Activated T-cell treated with anti-CD3 and anti-CD28 coated beads for 48 hours (primary cell): ENCODE measurements at regions not wholly inside any gene's neighbourhood (a gene's known extent, or its start where the extent isn't known, plus 50 kb on each side); places are given as distances from the start of the nearest gene placed in this dataset.
"Not testable (repeated sequence)": the region's sequence is repeated elsewhere in the genome, so short reads cannot be mapped to it uniquely, and the experiment has no call there.

ENCODE experiments used
- DNase-seq: peaks from one replicate; pipeline ENCODE4 v3.0.0-alpha.2; 2020; ENCODE audit warnings: low read depth

DNA sequence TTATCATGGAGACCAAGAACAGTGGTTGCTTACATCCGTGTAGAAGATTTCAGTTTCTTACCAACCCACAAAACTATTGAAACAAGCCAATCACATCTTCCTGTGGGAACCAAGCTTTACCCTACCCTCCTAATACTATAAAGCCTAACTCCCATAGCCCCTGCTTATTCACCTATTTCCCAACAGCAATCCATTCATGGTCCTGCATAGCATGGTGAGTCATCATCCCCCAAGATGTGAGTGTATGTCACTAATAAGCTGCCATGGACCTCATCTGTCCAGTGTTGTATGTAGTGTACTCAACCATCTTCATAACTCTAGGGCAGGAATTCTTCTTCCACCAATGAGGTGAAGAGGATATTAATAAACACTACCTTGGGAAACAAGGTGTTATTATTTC is 1620.4 kb upstream of the FLRT2 start:
- DNase-seq = no peak

DNA sequence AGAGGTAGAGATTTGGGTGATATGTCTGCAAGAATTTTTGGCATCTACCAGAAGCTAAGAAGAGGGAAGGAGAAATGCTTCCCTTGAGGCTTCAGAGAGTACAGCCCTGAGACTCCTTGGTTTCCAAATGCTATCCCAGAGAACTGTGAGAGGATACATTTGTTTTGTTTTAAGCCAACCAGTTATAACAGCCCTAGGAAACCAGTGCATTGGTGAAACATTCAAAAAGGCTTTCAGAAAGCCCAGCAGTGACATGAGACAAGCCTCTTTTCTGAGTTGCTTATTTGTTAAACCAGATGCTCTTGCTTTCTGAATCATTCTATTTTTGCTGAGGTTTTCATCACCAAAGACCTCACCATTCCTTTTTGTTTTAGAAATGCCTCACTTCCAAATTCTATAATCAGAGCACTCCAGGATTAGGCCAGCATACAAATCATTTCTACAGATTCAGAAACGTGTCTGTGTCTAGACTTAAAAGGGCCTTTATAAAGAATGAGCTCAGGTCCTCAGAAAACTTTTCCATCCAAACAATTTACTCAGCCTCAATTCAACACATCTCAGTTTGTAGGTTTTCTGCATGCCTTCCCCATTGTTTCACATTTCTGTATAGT is 1617.8 kb upstream of the FLRT2 start:
- DNase-seq = no peak

DNA sequence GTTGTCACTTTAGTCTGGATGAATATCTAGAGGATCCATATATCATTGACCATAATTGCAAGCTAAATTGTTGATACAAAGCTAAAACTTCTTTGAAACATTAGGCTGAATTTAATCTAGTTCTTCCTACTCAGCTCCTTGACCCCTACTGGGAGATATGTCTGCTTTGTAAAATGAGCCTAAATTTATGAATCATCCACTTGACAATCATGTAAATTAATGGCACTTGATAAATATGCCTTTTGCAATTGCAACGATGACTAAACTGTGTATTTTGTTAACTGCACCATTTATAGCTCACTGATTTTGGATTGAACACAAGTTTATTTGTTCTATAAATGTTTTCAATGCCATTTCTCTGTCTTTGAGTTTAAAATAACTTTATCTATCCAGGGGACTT is 1616.5 kb upstream of the FLRT2 start:
- DNase-seq = no peak

DNA sequence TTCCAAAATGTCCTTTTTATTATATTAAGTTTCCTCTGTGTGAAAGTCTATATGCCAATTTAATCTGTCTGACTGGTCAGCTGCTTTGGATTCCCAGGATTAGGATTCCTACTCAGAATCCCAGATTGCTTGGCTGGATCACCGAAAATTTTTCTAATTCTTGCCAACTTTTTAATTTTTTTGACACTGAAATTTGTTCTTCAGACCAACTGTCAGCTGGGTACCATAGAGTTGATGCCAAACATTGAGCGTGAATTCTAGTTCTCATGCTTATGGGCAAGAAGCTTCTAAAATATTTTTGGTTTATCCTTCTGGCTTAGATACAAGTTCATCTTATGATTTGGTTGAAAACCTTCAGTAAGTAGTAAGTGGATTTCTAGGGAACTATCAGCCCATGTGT is 1611.4 kb upstream of the FLRT2 start:
- DNase-seq = no peak

DNA sequence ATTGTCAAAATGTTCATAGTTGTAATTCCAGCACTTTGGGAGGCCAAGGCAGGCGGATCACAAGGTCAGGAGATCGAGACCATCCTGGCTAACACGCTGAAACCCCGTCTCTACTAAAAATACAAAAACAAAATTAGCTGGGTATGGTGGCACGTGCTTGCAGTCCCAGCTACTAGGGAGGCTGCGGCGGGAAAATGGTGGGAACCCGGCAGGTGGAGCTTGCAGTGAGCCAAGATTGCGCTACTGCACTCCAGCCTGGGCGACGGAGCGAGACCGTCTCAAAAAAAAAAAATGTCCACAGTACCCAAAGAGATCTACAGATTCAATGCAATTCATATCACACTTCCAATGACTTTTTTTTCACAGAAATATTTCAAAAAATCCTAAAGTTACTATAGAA is 1610.3 kb upstream of the FLRT2 start:
- not testable (repeated sequence) for DNase-seq

DNA sequence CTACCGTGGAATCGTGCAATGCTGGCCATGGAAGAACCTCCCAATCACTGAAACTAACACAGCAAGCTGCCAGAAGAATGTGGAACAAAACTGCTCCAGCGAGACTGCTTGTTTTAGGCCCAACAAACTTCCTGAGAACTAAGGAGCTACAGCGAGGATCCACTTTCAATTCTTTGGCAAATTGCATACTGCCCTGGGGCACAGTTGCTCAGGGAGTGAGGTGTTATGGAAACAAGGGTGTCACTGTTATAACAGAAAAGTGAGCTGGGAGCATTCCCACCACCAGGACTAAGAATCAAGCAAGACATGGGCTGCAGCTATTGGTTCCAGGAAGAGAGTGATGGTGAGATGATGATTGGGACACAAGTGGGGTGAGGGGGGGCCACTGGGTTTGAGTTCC is 1606.1 kb upstream of the FLRT2 start:
- no peak for DNase-seq

DNA sequence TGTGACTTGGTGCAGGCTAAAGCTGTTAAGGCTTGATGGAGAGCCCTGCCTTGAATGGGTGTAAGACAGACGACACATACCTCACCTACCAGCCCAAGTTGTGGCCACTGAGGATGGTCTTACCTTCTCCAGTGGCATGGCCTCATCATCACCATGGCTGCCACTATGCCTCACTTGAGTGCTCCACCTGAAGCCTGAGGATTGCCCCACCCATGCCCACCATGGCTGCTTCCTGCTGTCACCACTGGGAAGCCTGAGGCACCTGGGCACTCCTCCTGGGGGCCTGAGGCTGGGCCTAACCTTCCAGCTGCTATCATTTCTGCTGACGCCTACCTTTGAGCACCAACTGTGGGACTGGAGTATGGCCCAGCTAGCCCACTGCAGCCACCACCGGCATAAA is 1605.7 kb upstream of the FLRT2 start:
- DNase-seq = no peak

DNA sequence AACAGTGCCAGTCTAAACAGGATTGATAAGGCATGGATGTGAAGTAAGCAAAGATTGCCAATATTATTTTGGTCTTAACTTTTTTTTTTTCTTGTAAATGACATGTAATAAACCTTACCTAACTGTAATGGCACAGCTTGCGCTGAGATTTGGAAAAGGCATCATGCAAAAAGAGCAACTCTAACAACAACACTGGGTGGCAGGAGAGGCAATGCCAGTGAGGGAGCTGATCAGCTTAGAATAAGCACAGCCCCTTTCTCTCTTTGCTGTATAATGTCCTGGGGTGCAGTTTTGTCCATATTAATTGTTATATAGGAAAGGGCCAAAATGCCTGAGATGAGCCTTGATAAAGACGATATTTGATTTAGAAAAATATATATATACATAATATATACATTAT is 1589.7 kb upstream of the FLRT2 start:
- no peak for DNase-seq

DNA sequence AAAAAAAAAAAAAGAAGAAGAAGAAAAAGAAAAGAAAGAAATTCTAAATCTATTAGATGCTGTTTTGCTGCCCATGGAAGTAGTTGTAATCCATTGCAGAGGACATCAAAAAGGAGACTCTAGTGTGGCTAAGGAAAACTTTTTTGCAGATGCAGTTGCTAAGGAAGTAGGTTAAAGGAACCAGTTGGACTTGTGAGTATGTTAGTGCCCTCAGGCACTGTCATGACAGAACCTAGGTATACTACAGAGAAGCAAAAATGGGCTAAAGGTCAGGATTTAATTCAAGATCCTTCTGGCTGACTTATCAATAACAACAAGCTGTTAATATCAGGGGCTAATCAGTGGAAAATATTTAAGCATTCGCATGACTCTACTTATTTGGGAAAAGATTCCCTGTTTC is 1571.6 kb upstream of the FLRT2 start:
- no peak for DNase-seq

DNA sequence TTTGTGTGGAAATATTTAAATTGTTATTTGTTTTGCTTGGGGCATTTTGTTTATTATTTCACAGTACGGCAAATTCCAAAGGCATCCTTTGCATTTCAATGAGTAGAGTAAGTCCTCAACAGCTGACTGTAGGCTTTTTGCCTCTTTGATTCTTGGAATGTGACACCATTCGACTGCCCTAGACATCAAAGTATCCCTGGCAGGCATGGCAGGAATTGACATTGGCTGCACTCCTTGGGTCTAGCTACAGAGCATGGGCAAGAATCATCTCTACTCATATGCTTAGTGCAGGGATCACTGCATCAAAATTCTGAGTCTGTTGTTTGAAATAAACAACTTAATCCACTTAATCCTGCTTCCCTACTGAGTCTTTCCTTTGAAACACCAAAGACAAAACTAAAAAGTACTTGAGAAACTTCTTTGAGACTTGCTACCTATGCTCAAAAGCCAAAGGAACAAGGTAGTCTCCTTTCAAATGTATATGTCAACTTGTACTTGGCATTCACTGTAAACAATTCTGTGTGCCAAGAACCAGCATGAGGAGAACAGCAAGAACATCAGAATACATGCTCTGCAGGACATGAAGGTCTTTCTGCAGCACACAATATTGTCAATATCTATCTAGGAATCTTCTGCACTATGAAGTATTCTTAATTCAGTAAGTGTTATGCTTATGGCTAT is 1569.0 kb upstream of the FLRT2 start:
- DNase-seq = no peak

DNA sequence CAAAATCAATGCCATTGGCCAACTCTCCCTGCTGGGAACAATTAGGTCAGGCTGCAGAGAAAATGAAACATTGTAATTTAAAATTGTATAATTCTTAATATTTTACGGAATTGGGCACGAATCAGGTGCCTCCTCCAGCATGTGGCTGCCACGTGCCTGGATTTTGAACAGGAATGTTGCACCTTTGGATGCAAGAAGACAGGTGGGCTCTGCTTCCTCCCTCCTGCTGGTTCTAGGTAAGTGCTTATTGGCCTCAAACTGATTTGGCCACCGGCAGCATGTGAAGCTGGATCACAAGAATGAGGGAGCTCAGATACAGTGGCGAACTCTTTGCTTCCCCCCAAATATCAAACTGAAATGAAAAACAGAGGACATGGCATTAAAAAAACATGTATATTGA is 1559.9 kb upstream of the FLRT2 start:
- no peak for DNase-seq

DNA sequence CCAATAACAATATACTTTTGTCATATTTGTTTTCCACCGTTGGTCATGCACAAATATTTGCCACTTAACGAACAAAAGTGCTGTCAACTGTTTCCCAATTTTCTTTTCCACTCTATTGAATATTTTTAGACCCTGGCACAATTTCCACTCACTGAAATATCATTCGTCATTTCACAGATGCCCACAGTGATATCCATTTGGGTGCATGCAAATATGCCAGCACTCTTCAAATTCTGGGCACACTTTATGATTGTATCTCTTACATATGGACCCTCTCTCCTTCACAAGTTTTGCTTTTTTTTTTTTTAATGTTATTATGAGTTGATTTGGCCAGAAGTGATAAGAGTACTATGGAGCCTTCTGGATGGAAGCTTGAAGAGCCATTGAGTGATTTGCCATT is 1557.3 kb upstream of the FLRT2 start:
- no peak for DNase-seq

DNA sequence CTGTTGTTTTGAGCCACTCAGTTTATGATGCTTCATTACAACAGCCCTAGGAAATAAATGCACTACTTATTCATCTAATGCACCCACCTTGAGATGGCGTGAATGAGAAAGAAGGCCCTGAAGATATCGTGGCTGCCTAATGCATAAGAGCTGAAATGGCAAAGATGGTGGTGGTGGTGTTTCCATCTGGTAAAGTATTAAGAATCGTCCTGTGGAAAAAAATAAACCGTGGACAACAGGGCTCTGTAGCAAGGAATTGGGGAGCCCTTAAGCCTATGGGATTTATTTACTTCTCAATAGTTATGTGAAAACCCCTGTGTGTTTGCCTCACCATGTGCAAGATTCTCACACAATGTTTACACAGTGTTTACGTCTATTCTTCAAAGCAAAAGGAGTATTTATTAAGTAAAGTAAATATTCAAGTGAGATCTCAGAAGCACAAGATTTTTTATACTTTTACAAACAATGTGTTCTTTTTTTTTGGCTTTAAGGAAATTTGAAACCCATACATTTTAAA is 1555.2 kb upstream of the FLRT2 start:
- DNase-seq = no peak

DNA sequence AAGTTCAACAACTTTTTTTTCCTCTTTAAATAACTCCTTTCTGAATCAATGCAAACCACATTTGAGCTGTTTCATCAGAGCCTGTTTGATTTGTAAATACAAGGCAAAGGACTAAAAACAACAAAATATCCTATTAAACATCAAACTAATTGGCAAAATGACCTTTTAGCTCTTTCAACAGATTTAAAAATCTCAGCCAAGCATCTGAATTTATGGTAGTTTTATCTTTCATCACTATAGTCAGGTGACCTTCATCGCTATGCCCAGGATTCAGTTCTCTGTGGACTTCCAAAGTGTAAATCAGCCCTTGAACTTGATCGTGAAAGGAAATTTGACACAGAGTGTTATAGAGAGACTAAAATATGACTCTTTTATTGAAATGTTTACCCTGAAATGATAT is 1554.5 kb upstream of the FLRT2 start:
- DNase-seq = no peak

DNA sequence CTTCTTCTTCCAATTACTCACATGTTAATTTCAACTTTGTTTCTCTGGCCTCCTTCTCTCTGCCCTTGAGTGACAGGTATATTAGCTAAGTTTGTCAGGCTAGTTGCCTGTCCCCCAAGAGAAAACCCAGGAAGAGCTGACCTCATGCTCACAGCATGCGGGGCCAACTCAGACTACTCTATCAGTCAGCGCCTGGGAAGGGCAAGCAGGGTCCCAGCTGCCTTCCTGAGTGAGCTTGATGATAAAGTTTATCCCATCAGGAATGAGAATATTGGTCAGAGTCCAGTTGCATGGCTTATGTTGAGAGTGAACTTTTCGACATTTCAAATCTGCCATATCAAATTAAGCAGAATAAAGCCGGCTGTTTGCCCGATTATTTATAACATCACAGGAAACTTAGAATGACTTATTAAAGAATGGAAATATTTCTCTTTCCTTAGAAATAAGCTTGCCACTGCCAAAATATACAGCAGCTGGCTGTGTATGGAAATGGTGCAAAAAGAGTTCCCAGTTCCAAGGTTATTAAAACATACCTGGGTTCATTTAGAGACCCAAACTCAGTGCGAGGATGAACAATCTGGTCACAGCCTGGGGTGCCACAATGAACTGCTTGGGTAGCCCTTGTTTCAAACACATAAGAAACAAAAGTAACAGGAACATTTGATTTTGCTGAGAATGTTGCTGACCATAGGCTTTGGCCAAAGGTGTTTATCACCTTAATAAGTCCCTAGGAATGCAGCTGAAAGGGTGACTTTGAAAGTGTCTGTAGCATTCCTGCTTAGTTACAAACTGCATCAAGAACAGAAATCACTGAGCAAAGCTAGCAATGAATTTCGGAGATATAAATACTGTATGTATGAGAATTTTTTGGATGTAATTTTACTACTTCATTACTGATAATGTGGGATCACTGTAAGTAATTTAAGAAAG is 1553.8 kb upstream of the FLRT2 start:
- no peak for DNase-seq

DNA sequence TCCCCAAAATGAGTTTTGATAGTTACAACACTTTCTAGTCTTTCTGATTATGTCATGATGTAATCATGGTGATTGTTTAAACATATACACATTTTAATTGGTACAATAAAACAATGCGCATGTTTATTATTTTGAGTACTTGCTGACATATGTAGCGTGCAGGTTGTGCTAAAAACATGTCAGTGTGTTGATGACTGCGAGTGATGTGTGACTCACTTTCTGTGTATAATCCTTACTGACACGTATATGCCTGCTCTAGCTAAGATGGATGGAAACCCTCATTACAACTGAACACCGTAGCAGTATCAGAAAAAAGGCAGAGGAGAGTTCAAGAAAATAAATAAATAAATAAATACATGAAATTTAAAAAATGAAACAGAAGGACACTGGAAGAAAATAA is 1552.4 kb upstream of the FLRT2 start:
- no peak for DNase-seq

DNA sequence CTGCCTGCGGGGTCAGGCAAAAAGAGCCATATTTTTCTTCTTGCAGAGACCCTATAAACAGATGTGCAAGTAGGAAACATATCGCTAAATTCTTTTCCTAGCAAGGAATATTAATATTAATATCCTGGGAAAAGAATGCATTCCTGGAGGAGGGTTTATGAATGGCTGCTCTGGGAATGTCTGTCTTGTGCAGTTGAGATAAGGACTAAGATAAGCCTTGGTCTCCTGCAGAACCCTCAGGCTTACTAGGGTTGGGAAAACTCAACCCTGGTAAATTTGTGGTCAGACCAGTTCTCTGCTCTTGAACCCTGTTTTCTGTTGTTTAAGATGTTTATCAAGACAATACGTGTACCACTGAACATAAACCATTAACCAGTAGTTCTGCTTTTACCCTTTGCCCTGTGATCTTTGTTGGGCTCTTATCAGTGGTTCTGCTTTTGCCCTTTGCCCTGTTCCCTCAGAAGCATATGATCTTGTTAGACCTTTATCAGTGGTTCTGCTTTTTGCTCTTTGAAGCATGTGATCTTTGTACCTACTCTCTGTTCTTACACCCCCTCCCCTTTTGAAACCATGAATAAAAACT is 1548.2 kb upstream of the FLRT2 start:
- not testable (repeated sequence) for DNase-seq

DNA sequence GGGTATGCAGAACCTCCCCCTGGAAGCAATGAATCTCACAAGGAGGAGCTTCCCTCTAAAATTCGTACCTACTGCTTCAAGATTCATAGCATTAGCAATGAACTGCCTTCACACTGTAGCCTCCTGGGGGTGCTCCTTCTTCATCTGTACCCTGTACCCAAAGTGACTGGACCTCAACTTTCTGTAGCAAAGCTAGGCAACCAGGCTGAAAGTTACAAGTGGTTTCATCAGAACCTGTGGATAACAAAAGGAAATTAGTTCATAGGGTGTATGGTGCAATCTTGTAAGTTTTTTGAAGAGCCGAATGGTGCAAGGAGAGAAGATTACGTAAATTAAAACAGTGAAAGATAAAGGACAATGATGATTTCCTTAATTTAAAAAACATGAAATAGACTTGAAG is 1541.7 kb upstream of the FLRT2 start:
- DNase-seq = no peak

DNA sequence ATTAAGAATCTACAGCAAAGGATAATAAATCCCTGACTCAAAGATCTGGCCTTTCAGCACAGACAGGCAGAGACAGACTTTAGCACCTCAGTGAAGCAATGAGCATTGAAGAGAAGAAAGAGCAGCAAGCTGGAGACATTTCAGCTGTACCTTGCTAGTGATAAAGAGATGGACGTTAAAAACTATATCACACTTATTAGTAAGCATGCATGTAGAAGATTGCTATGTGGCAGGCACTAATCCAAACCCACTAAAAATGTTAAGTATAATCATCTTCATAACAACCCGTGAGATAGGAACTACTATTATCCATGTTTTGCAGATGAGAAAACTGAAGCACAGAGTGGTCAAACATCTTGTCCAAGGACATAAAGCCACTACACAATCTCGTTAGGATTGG is 1538.3 kb upstream of the FLRT2 start:
- DNase-seq = no peak

DNA sequence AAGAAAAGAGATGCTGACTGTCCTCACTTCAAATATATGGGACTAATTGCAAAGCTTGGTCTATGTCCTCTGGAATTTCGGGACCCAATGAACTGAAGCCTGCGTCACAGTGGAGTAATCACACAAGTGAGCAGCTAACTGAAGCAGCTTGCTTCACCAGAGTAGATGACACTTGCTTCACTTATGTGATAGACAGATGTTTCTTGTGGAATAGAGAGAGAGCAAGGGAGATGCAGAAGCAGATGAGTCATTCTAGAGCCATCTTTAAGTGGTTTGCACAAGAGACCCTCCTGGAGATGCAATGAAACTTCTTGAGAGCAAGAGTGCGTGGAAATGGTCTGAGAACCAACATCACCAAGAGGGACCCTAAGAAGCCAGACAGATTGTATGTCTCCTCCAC is 1537.1 kb upstream of the FLRT2 start:
- no peak for DNase-seq

DNA sequence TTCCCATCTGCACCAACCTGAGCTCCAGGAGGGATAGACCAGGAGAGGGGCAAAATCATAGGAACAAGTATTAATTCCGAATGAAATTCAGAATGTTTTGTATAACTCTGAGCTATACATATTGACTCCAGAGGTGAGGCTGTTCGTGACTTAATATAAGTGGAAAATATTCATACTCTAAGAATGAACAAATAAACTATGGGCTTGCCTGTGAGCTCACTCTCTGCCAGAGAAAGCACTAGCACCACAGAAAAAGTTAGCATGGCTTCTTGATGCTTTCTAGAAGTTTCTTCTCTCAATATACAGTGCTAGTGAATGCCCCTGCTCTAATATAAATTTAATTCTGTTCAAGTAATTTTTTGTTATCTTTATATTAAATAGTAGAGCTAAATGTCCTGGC is 1536.4 kb upstream of the FLRT2 start:
- no peak for DNase-seq

DNA sequence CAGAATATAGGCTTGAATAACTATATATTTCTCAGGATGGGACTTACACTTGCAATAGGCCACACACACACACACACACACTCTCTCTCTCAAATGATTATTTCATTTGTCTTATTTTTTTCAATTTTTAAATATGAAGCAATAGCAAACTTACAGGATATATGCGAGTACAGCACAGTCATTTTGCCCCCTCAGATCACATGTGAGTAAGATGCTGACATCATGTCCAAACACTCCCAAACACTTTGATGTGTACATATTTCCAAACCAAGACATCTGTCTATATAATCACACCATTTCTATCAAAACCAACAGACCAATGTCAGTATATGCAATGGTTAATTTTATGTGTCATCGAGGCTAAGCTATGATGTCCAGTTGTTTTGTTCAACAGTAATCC is 1535.9 kb upstream of the FLRT2 start:
- DNase-seq = no peak

DNA sequence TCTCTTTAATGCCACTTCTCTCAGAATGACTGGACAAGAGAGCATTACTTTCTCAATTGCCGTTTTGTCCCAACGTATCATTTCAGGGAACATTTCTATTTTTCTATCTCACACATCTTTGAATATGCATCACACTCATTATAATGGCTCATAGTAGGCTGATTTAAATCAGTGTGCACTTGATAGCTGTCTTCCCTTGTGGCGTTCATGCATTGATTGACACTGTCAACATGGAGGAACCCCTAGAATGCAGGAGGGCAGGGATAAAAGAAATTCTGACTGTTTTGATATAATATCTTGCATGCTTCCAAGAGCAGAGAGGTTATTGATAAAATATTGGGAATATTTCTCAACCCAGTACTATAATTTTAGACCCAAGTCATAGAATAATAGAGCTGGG is 1528.9 kb upstream of the FLRT2 start:
- no peak for DNase-seq
